Stimulated activated naive CD8-positive, alpha-beta T cell treated with anti-CD3 and anti-CD28 coated beads, Interleukin-15, Interleukin-2, amounts not matched to agents 100 ng/mL and 50 ng/mL, for 24 hours (primary cell): ENCODE measurements at regions not wholly inside any gene's neighbourhood (a gene's known extent, or its start where the extent isn't known, plus 50 kb on each side); places are given as distances from the start of the nearest gene placed in this dataset.
"Not testable (repeated sequence)": the region's sequence is repeated elsewhere in the genome, so short reads cannot be mapped to it uniquely, and the experiment has no call there.

ENCODE experiments used
- H3K27ac Mint-ChIP-seq: one replicate; pipeline ENCODE4 v1.8.0; 2021; ENCODE audit warnings: mild to moderate bottlenecking, mixed read lengths
- H3K27me3 Mint-ChIP-seq: one replicate; pipeline ENCODE4 v1.8.0; 2021; ENCODE audit warnings: mixed read lengths
- H3K36me3 Mint-ChIP-seq: one replicate; pipeline ENCODE4 v1.8.0; 2021; ENCODE audit warnings: low read depth, mixed read lengths
- H3K4me1 Mint-ChIP-seq: one replicate; pipeline ENCODE4 v1.8.0; 2021; ENCODE audit warnings: low read depth, mixed read lengths
- H3K4me3 Mint-ChIP-seq: one replicate; pipeline ENCODE4 v1.8.0; 2021; ENCODE audit warnings: mild to moderate bottlenecking, mixed read lengths
- H3K9me3 Mint-ChIP-seq: one replicate; pipeline ENCODE4 v1.8.0; 2021; ENCODE audit warnings: mixed read lengths

GRCh38 chr1:93763704-93764365 is 82.2 kb upstream of the BCAR3 start:
- Mint-ChIP-seq H3K27me3 (no peaks in the 10 kb centered on the region), H3K9me3 (no peaks in the 10 kb centered on the region), H3K4me3 (no peak overlapping the region), H3K27ac (no peak overlapping the region), H3K4me1 (peaks cover 18% of the 10 kb centered on the region), H3K36me3 (no peaks in the 10 kb centered on the region)

GRCh38 chr1:93758842-93759515 is 77.3 kb upstream of the BCAR3 start:
- peaks cover 20% of the 10 kb centered on the region for H3K4me1 Mint-ChIP-seq
- peak overlapping the region; percentile 76 for H3K27ac Mint-ChIP-seq
- no peaks in the 10 kb centered on the region for H3K27me3 Mint-ChIP-seq
- H3K9me3 Mint-ChIP-seq = no peaks in the 10 kb centered on the region
- no peak overlapping the region for H3K4me3 Mint-ChIP-seq
- no peaks in the 10 kb centered on the region for H3K36me3 Mint-ChIP-seq

- H3K27ac Mint-ChIP-seq = peak overlapping the region; percentile 22
- H3K4me3 Mint-ChIP-seq = no peak overlapping the region
- no peaks in the 10 kb centered on the region for H3K27me3 Mint-ChIP-seq
- H3K36me3 Mint-ChIP-seq = no peaks in the 10 kb centered on the region
- H3K4me1 Mint-ChIP-seq = peaks cover 24% of the 10 kb centered on the region
- no peaks in the 10 kb centered on the region for H3K9me3 Mint-ChIP-seq
These were observed 75.8 kb upstream of the BCAR3 start for GRCh38 chr1:93757256-93758036.

GRCh38 chr1:93756657-93757056 is 75.0 kb upstream of the BCAR3 start:
- Mint-ChIP-seq H3K4me1 (peaks cover 30% of the 10 kb centered on the region), H3K4me3 (no peak overlapping the region), H3K36me3 (no peaks in the 10 kb centered on the region), H3K27ac (no peak overlapping the region), H3K27me3 (no peaks in the 10 kb centered on the region), H3K9me3 (no peaks in the 10 kb centered on the region)

GRCh38 chr1:93755251-93755715 is 73.6 kb upstream of the BCAR3 start:
- H3K27me3 Mint-ChIP-seq, H3K36me3 Mint-ChIP-seq, H3K9me3 Mint-ChIP-seq, H3K4me3 Mint-ChIP-seq, H3K27ac Mint-ChIP-seq: not testable (repeated sequence)
- H3K4me1 Mint-ChIP-seq = peaks cover 44% of the 10 kb centered on the region

- H3K27me3 Mint-ChIP-seq = no peaks in the 10 kb centered on the region
- H3K27ac Mint-ChIP-seq = no peak overlapping the region
- H3K9me3 Mint-ChIP-seq = no peaks in the 10 kb centered on the region
- peaks cover 46% of the 10 kb centered on the region for H3K4me1 Mint-ChIP-seq
- H3K4me3 Mint-ChIP-seq = no peak overlapping the region
- no peaks in the 10 kb centered on the region for H3K36me3 Mint-ChIP-seq
These were observed 72.4 kb upstream of the BCAR3 start for GRCh38 chr1:93753791-93754763.

- Mint-ChIP-seq H3K27me3 (peaks cover 8% of the 10 kb centered on the region), H3K27ac (no peak overlapping the region), H3K4me1 (peaks cover 38% of the 10 kb centered on the region), H3K9me3 (peaks cover 11% of the 10 kb centered on the region), H3K36me3 (no peaks in the 10 kb centered on the region), H3K4me3 (no peak overlapping the region)
These were observed 70.0 kb upstream of the BCAR3 start for GRCh38 chr1:93751377-93752250.

- Mint-ChIP-seq H3K36me3 (no peaks in the 10 kb centered on the region), H3K27ac (no peak overlapping the region), H3K27me3 (peaks cover 8% of the 10 kb centered on the region), H3K9me3 (peaks cover 12% of the 10 kb centered on the region), H3K4me1 (peaks cover 39% of the 10 kb centered on the region), H3K4me3 (no peak overlapping the region)
These were observed 69.3 kb upstream of the BCAR3 start for GRCh38 chr1:93750955-93751354.

- Mint-ChIP-seq H3K27me3 (peaks cover 8% of the 10 kb centered on the region), H3K4me3 (peak overlapping the region; percentile 5), H3K4me1 (peaks cover 48% of the 10 kb centered on the region), H3K27ac (peak overlapping the region; percentile 83), H3K36me3 (no peaks in the 10 kb centered on the region), H3K9me3 (peaks cover 12% of the 10 kb centered on the region)
These were observed 68.3 kb upstream of the BCAR3 start for GRCh38 chr1:93749894-93750301.

GRCh38 chr1:93749487-93749886 is 67.8 kb upstream of the BCAR3 start:
- Mint-ChIP-seq H3K36me3 (no peaks in the 10 kb centered on the region), H3K4me1 (peaks cover 52% of the 10 kb centered on the region), H3K27me3 (peaks cover 8% of the 10 kb centered on the region), H3K9me3 (peaks cover 12% of the 10 kb centered on the region), H3K27ac (peak overlapping the region; percentile 17), H3K4me3 (no peak overlapping the region)

- H3K9me3 Mint-ChIP-seq = peaks cover 12% of the 10 kb centered on the region
- H3K4me3 Mint-ChIP-seq = no peak overlapping the region
- no peaks in the 10 kb centered on the region for H3K36me3 Mint-ChIP-seq
- H3K4me1 Mint-ChIP-seq = peaks cover 37% of the 10 kb centered on the region
- H3K27me3 Mint-ChIP-seq = peaks cover 8% of the 10 kb centered on the region
- no peak overlapping the region for H3K27ac Mint-ChIP-seq
These were observed 64.6 kb upstream of the BCAR3 start for GRCh38 chr1:93746021-93746812.

- peaks cover 8% of the 10 kb centered on the region for H3K27me3 Mint-ChIP-seq
- H3K27ac Mint-ChIP-seq = peak overlapping the region; percentile 34
- H3K36me3 Mint-ChIP-seq = no peaks in the 10 kb centered on the region
- H3K4me3 Mint-ChIP-seq = no peak overlapping the region
- H3K9me3 Mint-ChIP-seq = peaks cover 12% of the 10 kb centered on the region
- peaks cover 19% of the 10 kb centered on the region for H3K4me1 Mint-ChIP-seq
These were observed 62.8 kb upstream of the BCAR3 start for GRCh38 chr1:93744299-93744988.
